Activated CD4-positive, alpha-beta T cell treated with anti-CD3 and anti-CD28 coated beads for 4 hours (primary cell): ENCODE measurements at regions not wholly inside any gene's neighbourhood (a gene's known extent, or its start where the extent isn't known, plus 50 kb on each side); places are given as distances from the start of the nearest gene placed in this dataset.
"Not testable (repeated sequence)": the region's sequence is repeated elsewhere in the genome, so short reads cannot be mapped to it uniquely, and the experiment has no call there.

Source experiments
- DNase-seq, 2 donors: peaks; one replicate each; pipeline ENCODE4 v3.0.0-alpha.2; 2020

GRCh38 chr14:51351997-51352396, 112.0 kb downstream of the TMX1 start:
- DNase-seq = no peak

- DNase-seq = no peak
Observed at GRCh38 chr14:51353901-51354300, 113.9 kb downstream of the TMX1 start.

DNA sequence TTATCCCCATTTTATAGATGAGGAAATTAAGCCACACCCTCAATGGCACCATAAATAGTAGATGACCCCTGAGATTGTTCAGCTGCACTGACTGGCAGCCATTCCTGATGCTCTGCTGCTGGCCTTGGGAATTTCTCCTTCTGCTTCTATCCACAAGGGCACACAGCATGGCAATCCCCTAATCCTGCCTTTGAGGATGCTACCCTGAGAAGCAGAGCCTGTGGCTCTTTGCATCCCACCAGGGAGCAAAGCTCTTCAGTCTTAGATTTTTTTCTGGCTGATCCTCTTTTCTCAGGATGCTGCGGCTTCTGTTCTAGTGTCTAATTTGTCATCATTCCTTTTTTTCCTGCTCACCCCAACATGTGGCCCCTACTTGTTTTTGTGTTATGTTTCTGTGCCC, 114.8 kb downstream of the TMX1 start:
- DNase-seq = no peak

DNA sequence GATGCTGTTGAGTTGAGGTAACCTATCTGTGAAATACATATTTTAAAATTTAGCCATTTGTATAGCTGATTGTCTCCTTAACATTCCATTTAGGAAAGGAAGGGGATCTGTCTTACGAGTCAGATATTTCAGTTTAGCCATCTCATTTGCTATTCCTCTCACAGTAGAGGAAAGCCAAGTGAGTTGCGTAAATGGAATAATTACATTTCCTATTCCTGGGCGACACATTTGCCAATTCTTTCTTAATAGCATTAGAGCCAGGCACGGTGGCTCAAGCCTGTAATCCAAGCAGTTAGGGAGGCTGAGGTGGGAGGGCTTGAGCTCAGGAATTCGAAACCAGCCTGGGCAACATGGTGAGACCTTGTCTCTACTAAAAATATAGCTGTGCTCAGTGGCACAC, 116.3 kb downstream of the TMX1 start:
- DNase-seq = no peak

DNA sequence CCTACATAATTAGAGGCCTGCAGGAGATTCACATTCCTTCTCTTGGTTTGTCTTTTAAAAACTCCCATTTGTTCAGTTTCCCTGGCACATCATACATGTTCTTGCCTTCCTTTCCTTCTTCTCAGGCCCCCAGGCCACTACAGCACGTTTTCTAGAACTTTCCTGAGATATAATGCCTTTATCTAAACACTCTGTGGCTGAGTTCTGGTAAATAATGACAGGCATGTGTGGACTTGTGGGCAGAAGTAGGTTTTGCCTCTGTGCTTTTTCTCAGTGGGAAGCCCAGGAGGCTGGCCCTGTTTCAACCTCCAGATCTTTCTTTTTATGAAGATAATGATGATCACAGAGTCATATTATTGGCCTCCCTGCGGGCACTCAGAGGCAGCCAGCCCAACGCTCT, 117.2 kb downstream of the TMX1 start:
- DNase-seq = no peak

GRCh38 chr14:51360592-51360991, 120.5 kb downstream of the TMX1 start:
- DNase-seq = no peak

DNA sequence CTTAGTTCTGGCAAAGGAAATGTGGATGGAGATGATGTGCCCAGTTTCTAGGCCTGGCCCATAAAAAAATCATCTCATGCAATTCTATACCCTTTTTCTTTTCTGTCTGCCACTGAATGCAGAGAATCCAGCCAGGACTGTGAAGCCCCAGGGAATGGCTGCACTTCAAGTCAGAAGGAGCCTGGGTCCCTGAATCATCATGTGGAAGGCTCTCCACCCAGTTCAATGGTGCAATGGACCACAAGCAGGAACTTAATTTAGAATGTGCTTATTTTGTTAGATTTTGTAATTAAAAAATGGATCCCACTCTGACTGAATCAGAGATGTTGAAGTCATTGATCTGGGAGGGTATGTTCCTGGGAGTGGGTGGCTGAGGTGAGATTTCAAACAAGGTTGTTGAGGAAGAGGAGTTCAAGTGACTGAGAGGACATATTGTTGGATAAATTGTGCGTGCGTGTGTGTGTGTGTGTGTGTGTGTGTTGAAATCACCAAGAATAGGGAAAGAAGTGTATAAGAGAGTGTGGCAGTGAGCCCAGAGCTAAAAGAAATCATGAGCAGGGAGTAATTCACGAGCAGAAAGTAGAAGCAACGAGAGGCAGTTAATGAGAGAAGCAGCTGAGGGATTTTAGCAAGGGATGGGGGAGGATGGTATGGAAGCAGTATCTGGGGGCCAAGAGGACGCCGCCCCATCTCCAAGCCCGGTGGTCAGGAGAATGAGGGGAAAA, 125.4 kb downstream of the TMX1 start:
- no peak for DNase-seq

GRCh38 chr14:51366460-51366859, 126.4 kb downstream of the TMX1 start:
- DNase-seq = not testable (repeated sequence)

- not testable (repeated sequence) for DNase-seq
Observed at GRCh38 chr14:51366866-51367599, 127.0 kb downstream of the TMX1 start.

DNA sequence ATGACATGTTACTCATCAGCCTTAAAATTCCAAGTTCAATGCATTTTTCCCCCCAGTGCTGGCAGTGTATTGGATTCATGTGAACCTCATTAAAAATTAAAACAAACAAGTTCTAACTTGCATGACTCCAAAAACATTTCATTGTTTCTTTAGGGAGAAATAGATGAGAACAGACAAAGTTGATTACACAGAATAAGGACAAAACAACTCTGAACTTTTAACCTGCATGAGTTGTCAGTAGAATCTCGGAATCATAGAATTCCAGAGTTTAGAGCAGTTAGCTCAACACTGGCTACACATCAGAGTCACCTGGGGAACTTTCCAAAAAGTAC, 127.5 kb downstream of the TMX1 start:
- no peak for DNase-seq

DNA sequence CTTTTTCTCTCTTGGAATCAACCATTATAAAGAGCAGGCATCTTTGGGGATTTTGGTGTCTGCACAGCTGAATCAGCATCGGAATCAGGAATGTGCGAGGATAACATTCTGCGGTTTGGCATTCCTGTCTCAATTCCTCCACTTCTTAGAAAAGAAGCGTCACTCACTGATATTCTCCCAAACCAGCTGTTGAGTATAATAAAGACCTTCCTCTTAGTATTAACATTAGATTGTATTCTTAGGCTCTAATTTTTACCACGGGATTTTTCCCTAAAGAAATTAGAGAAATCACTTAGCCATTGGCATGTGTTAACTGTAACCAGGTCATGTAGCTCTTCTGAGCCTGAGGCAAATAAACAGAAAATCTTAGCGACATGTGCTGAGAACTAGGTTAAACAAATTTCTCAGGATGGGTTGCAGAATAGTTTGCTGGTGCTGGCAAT, 128.7 kb downstream of the TMX1 start:
- no peak for DNase-seq

DNA sequence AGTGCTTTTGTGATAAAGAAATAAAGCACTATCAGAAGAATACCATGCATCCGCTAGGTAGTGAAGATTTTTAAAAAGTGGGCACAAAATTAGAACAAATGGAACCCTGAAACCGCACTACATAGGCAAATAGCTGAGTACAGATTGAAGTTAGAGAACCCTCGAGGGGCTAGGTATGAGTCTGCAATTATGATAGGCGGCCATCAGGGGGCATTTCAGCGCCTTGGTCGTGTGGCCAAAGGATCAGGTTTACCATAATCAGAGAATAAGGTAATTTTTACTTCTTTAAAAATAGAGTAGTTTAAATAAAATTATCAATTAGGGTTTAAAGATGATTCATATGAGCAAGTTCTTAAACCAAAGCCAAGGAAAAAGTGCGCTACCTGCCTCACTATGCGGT, 129.8 kb downstream of the TMX1 start:
- DNase-seq = peak in 1 of 2 donors; percentile 5

GRCh38 chr14:51370758-51371386, 130.8 kb downstream of the TMX1 start:
- DNase-seq = no peak

GRCh38 chr14:51377186-51377585, 137.1 kb downstream of the TMX1 start:
- not testable (repeated sequence) for DNase-seq

DNA sequence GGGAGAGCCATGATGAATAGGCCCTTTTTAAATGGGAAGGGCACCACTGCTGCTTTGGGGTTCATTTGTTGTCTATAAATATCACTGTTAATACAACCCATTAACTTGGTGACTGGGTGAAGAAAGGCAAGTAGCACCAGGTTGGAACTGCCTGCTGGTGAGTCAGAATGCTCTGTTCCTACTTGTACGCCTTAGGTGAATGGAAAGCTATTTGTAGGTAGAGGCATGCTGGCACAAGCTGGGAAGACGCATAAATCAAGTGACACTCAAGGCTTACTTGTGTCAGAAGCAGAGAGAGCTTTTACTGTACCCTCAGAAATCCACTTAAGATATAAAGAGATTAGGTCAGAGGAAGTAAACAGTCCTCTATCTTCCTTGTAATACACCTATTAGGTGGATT, 142.5 kb downstream of the TMX1 start:
- no peak for DNase-seq

- no peak for DNase-seq
Observed at GRCh38 chr14:51386411-51386810, 146.4 kb downstream of the TMX1 start.

DNA sequence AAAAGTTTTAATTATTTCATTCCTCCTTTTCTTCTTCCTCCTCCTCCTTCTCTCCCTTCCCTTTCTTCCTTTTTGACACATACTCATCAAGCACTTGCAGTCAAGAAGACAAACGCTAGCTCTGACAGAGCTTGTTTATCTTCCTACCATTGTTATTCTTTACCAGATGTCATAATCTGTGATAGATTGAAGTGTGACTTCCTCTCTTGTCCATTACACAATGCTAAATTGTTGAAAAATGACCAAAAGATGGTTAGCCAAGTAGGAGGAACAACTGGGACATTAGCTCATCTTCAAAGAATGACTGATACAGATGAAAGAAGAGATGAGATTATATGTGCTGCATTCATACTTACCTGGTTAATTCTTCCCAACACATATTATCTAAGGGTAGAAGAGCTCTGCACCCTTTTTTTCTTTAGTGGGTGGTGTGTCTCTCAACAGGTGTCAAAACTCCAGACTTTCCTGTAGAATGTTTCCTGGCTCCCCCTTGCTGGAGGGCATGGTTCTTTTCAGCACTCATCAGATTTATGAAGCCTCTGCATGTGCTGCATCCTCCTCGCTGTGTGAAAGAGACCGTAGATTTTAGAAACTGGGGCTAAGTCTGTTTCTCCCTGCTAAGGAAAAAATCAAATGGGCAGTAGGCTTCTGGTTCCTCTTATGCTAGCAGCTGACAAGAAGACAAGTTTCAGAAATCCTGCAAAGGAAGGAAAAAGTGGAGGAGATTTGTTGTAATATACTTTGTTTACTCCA, 147.1 kb downstream of the TMX1 start:
- no peak for DNase-seq

- DNase-seq = no peak
Observed at GRCh38 chr14:51392416-51392815, 152.4 kb downstream of the TMX1 start.

DNA sequence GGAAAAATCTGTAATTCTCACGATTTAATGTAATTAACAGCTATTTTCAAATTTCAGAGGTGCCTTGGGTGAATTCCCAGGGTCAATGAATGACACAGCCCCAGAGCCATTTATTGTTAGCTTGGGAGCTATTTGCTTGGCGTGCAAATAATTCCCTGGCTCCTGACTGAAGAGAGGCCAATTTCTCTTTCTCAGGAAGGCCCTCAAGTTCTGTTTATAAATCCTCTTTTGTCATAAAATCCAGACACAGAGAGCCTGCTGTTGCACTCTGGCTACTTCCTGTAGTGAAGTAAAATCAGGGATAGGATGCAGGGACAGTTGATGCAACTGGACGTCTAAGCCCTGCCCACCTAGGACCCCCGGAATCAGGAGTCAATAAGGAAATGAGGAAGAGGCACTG, 154.3 kb downstream of the TMX1 start:
- DNase-seq = no peak

DNA sequence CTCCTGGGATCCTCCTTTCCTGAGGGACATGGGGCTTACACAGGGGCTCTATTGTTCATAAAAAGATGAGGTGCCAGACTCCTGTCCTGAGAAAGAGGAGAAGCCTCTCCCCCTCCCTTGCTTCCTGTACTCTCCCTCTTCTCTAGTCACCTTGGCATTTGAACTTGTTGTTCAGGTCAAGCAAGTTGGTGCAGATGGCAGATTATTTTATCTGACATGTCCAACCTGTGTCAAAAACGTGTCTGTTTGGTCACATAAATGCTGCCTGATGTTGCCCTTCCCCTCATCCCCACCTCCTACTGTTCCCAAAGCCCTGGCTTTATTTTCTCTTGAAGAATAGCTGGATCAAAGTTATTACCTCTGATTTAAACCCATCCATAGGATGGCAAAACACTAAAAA, 154.8 kb downstream of the TMX1 start:
- DNase-seq = no peak

DNA sequence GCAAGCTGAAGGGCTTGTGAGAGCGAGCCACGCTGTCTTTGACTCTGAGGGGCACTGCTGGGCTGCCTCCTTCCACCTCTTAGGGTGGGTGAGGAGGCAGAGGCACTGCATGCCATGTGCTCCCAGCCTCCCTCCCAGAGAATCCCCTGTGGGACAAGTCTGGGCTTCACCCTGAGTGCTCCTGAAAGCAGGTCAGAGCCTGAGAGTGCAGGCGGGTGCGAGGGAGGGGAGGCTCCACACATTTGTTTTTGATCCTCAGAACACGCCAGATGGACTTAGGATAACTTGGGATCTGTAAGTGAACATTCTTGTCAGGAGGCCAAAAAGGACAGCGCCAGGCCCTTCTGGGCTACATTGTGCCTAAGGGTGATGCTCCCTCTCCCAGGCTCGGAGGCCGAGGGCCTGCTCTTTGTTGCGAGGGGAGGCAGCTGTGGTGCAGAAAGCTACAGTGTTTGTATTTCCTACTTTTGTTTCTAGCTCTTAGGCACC, 155.4 kb downstream of the TMX1 start:
- DNase-seq = no peak

- no peak for DNase-seq
Observed at GRCh38 chr14:51396222-51396815, 156.3 kb downstream of the TMX1 start.

- DNase-seq = no peak
Observed at GRCh38 chr14:51398898-51399297, 158.9 kb downstream of the TMX1 start.
